PC-9 (cell line): ENCODE measurements at regions not wholly inside any gene's neighbourhood (a gene's known extent, or its start where the extent isn't known, plus 50 kb on each side); places are given as distances from the start of the nearest gene placed in this dataset.

Experiments used
- BruUV-seq: library from RNA; stranded (reverse); fragments of 400-500 nt; replicated peaks from 2 replicates; lab custom pipeline; 2021; lab: Mats Ljungman, UMichigan
- CTCF ChIA-PET: fragments of 300-600 bp; sonication (Branson Sonifier 250); formaldehyde crosslinking; loops from one replicate; lab custom pipeline; 2022; ENCODE audit warnings: antibody characterized with exemption; lab: Charles Lee
- POLR2A ChIA-PET: fragments of 300-600 bp; sonication (Branson Sonifier 250); formaldehyde crosslinking; loops from one replicate; lab custom pipeline; 2022; ENCODE audit warnings: antibody characterized with exemption; ENCODE audit not compliant: unreplicated experiment; lab: Charles Lee
- DNase-seq, 2 experiments: peaks; one replicate each; pipeline versions ENCODE4 v3.0.0 to v3.0.0-alpha.2; 2015 to 2022; ENCODE audit warnings: mixed read lengths in 1 of 2
- H2AFZ ChIP-seq: fragments of 200-600 bp; sonication (generic); 2 replicates; pipeline ENCODE4 v1.8.1; 2017; ENCODE audit warnings: antibody characterized with exemption
- H3F3A ChIP-seq: fragments of 200-600 bp; sonication (generic); 2 replicates; pipeline ENCODE4 v1.8.1; 2017; ENCODE audit warnings: antibody characterized with exemption, mild to moderate bottlenecking, low read depth; ENCODE audit not compliant: insufficient read depth
- H3K27ac ChIP-seq: fragments of 200-600 bp; sonication (generic); 2 replicates; pipeline ENCODE4 v1.6.1; 2016; ENCODE audit warnings: mixed run types
- H3K27me3 ChIP-seq: fragments of 200-600 bp; sonication (generic); 2 replicates; pipeline ENCODE4 v1.6.1; 2016; ENCODE audit warnings: low read depth, mixed run types; ENCODE audit not compliant: insufficient read depth
- H3K36me3 ChIP-seq: fragments of 200-600 bp; sonication (generic); 2 replicates; pipeline ENCODE4 v1.6.1; 2016; ENCODE audit warnings: low read depth, mixed run types
- H3K4me1 ChIP-seq: fragments of 200-600 bp; sonication (generic); replicated peaks from 2 replicates; pipeline ENCODE4 v1.6.1; 2016; ENCODE audit warnings: mixed run types; ENCODE audit not compliant: insufficient read depth
- H3K4me2 ChIP-seq: fragments of 200-600 bp; sonication (generic); 2 replicates; pipeline ENCODE4 v1.6.1; 2017; ENCODE audit warnings: mixed run types
- H3K4me3 ChIP-seq: fragments of 200-600 bp; sonication (generic); 2 replicates; pipeline ENCODE4 v1.6.1; 2016; ENCODE audit warnings: mixed run types
- H3K79me2 ChIP-seq: fragments of 200-600 bp; sonication (generic); 2 replicates; pipeline ENCODE4 v1.6.1; 2017; ENCODE audit warnings: low read depth, mixed run types
- H3K9me2 ChIP-seq: fragments of 200-600 bp; sonication (generic); 2 replicates; pipeline ENCODE4 v1.8.1; 2017; ENCODE audit warnings: mild to moderate bottlenecking; ENCODE audit not compliant: insufficient read depth
- H3K9me3 ChIP-seq: fragments of 200-600 bp; sonication (generic); 2 replicates; pipeline ENCODE4 v1.8.1; 2016; ENCODE audit warnings: low read depth; ENCODE audit not compliant: insufficient read depth
- H4K20me1 ChIP-seq: fragments of 200-600 bp; sonication (generic); 2 replicates; pipeline ENCODE4 v1.8.1; 2017; ENCODE audit not compliant: insufficient read depth
- CTCF ChIP-seq: fragments of 200-600 bp; sonication (generic); conservative IDR thresholded peaks from 2 replicates; pipeline ENCODE4 v1.6.1; 2017; ENCODE audit warnings: mixed run types, antibody characterized with exemption, mild to moderate bottlenecking, moderate library complexity
- EZH2 ChIP-seq: fragments of 200-600 bp; sonication (generic); IDR thresholded peaks from 2 replicates; pipeline ENCODE4 v1.8.0; 2017; ENCODE audit warnings: antibody characterized with exemption, low read depth
- intact Hi-C: fragments of 100-400 bp; cut with micrococcal nuclease; formaldehyde crosslinking; loops from one replicate; pipeline ENCODE4 v1.10.0; 2022; ENCODE audit not compliant: unreplicated experiment

- TF ChIP-seq EZH2 (no peak), CTCF (no peak)
- POLR2A ChIA-PET = no interaction called here
- H3K4me1 ChIP-seq = no peaks in the 10 kb centered on the region
- no peaks in the 10 kb centered on the region for H3F3A ChIP-seq
- no peaks in the 10 kb centered on the region for H3K79me2 ChIP-seq
- no peaks in the 10 kb centered on the region for H3K9me3 ChIP-seq
- DNase-seq = no peak
- CTCF ChIA-PET = no interaction called here
- H3K9me2 ChIP-seq = no peaks in the 10 kb centered on the region
- H3K27me3 ChIP-seq = no peaks in the 10 kb centered on the region
- H3K4me3 ChIP-seq = no peak overlapping the region
- intact Hi-C loops = no loop called here
- no TSS peak for BruUV-seq
- H3K27ac ChIP-seq = no peak overlapping the region
- H3K36me3 ChIP-seq = no peaks in the 10 kb centered on the region
- H4K20me1 ChIP-seq = no peaks in the 10 kb centered on the region
- no peak overlapping the region for H3K4me2 ChIP-seq
- H2AFZ ChIP-seq = no peak overlapping the region
Observed at GRCh38 chr5:92320446-92320845, 937.3 kb upstream of the ARRDC3 start.

- ChIA-PET CTCF (no interaction called here), POLR2A (no interaction called here)
- Histone ChIP-seq H3F3A (0 out of 2 replicates have a peak, but pooled peaks cover 3% of the 10 kb centered on the region), H4K20me1 (no peaks in the 10 kb centered on the region), H2AFZ (no peak overlapping the region), H3K4me2 (no peak overlapping the region), H3K9me2 (no peaks in the 10 kb centered on the region), H3K4me3 (no peak overlapping the region), H3K9me3 (no peaks in the 10 kb centered on the region), H3K79me2 (no peaks in the 10 kb centered on the region), H3K27ac (no peak overlapping the region), H3K36me3 (no peaks in the 10 kb centered on the region), H3K27me3 (no peaks in the 10 kb centered on the region), H3K4me1 (no peaks in the 10 kb centered on the region)
- DNase-seq = no peak
- TF ChIP-seq EZH2 (no peak), CTCF (no peak)
- intact Hi-C loops = loop anchor here (5.0 to 10.0 kb wide), 2 partner anchors 1271 to 1489 kb away; partner anchors contain the start of genes NR2F1 and NR2F1-AS1
- no TSS peak for BruUV-seq
Observed at GRCh38 chr5:92313385-92313784, 930.3 kb upstream of the ARRDC3 start.

GRCh38 chr5:92309336-92309991 is 926.3 kb upstream of the ARRDC3 start:
- ChIA-PET CTCF (no interaction called here), POLR2A (no interaction called here)
- H3K9me2 ChIP-seq = no peaks in the 10 kb centered on the region; the same call in 1 of the 2 replicates
- H2AFZ ChIP-seq = no peak overlapping the region
- H3F3A ChIP-seq = 0 out of 2 replicates have a peak, but pooled peaks cover 4% of the 10 kb centered on the region
- no peak overlapping the region for H3K4me2 ChIP-seq
- DNase-seq = peak in 1 of 2 experiments; percentile 37
- TF ChIP-seq CTCF = peak; percentile 79
- TF ChIP-seq EZH2 = no peak
- no peaks in the 10 kb centered on the region; the same call in 1 of the 2 replicates for H3K9me3 ChIP-seq
- no peaks in the 10 kb centered on the region for H3K79me2 ChIP-seq
- intact Hi-C loops = loop anchor here (5.0 kb wide), 2 partner anchors 667 to 807 kb away; no protein-coding TSS in a partner anchor
- H4K20me1 ChIP-seq = no peaks in the 10 kb centered on the region
- no peaks in the 10 kb centered on the region for H3K36me3 ChIP-seq
- no peaks in the 10 kb centered on the region for H3K4me1 ChIP-seq
- H3K4me3 ChIP-seq = no peak overlapping the region
- no peak overlapping the region for H3K27ac ChIP-seq
- no peaks in the 10 kb centered on the region for H3K27me3 ChIP-seq
- no TSS peak for BruUV-seq
